Germinal center (tissue), 1 donor: ENCODE measurements at regions not wholly inside any gene's neighbourhood (a gene's known extent, or its start where the extent isn't known, plus 50 kb on each side); places are given as distances from the start of the nearest gene placed in this dataset.

Source experiments
- DNase-seq: peaks from one replicate; pipeline ENCODE4 v3.0.0; 2012; ENCODE audit warnings: mixed read lengths, low spot score

GRCh38 chr9:90098408-90098807 lies 493.6 kb downstream of the GADD45G start:
- DNase-seq = no peak

- no peak for DNase-seq
Observed at GRCh38 chr9:90099262-90099963, 494.6 kb downstream of the GADD45G start.

- DNase-seq = no peak
Observed at GRCh38 chr9:90100014-90100413, 495.2 kb downstream of the GADD45G start.

- peak; percentile 91 for DNase-seq
Observed at GRCh38 chr9:90102292-90102901, 497.6 kb downstream of the GADD45G start.

DNA sequence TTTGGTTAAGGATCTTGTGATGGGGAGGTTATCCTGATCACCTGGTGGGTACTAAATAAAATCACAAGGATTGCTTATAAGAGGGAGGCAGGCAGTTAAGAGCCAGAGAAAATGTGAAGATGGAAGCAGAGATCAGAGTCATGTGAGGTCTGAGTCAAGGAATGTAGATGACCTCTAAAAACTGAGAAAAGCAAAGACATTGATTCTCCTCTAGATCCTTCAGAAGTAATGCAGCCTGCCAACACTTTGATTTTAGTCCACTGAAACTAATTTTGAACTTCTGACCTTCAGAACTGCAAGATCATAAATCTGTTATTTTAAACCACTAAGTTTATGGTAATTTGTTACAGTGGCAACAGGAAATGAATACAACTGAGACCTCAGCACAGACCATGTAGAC lies 499.0 kb downstream of the GADD45G start:
- DNase-seq = no peak

DNA sequence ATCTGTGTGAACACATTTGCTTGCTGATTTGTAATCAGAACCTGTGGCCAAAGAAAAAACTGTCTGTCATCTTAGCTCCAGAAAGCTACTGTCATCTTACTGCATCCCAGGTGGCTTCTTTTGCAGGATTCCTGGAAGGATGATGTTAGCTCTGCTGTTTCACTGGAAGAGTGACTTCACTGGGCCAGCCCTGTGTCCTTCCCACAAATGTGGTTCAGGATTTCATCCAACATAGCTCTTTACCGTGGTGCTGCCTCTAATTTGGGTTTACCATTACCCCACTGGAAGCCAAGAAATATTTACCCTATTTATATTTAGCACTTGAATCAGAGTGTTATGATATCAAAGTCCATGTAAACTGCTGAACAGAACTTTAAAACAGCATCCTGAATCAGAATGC lies 501.0 kb downstream of the GADD45G start:
- DNase-seq = no peak

DNA sequence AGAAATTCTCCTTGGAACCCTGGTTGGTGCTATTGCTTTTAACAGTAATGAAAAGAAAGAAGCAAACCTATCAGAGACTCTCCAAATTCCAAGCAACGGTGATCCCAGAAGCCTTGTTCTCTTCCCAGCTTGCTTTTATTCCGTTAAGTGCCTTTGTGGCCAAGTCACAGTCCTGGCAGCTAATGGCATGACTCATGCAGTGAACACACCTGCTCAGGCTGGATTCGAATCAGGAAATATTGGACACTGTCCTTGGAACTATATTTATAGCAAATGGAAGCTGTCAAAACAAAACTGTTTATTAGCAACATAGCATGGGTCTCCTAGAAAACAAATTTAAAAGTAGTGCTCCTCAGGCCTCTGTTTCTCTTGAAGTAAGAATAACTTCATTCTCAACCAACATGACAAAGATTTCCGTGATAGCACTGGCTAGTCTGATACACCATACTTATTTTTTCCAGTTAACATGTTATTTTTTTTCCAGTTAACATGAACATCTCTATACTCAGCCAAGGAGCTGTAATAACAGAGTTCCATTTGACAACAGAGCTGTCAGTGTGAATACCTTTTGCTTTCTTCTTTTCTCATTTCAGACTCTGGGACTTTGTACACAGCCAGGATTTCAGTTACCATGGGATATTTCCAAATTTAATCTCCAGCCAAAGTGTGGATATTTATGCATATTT lies 502.4 kb downstream of the GADD45G start:
- no peak for DNase-seq

DNA sequence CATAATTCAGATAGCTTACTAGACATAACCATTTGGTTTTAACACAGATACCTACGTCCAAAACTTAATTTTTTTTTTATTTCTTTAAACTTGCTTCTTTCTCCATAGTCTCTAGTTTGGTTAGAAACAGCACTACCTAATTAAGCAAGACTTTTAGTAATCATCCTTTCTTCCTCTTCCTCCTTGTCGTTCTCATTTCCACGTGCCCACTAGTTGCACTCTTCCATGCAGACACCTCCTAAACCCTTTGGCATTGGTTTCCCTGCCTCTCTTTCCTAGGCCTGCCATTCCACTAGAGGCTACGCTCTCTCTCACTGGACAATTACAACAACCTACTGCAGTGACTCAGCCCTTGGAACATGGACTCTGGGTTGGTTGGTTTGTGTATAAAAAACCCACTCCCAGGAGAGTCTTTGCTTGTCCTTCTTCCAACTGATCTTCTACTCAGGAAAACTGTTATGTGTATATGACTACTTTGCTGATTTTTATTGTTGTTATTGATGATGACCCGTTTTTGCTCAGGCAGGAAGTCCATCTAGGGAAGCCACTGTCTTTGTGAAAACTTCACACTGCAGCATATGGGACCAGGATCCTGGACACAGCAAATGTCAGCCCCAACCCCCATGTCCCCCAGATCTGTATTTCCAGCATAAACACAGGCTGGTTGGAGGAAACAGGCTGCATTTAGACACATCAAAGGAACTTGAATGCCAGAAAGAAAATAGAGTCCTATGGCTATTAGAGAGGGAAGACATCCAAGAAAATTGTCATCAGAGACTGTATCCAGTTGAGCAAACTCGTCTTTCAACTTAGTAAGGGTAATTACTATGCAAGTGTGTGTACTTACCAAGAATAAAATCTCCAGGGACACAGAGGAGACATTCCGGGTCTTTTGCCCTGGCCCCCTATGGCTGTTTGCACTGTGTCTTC lies 503.2 kb downstream of the GADD45G start:
- DNase-seq = no peak

- DNase-seq = no peak
Observed at GRCh38 chr9:90112788-90113187, 508.0 kb downstream of the GADD45G start.

DNA sequence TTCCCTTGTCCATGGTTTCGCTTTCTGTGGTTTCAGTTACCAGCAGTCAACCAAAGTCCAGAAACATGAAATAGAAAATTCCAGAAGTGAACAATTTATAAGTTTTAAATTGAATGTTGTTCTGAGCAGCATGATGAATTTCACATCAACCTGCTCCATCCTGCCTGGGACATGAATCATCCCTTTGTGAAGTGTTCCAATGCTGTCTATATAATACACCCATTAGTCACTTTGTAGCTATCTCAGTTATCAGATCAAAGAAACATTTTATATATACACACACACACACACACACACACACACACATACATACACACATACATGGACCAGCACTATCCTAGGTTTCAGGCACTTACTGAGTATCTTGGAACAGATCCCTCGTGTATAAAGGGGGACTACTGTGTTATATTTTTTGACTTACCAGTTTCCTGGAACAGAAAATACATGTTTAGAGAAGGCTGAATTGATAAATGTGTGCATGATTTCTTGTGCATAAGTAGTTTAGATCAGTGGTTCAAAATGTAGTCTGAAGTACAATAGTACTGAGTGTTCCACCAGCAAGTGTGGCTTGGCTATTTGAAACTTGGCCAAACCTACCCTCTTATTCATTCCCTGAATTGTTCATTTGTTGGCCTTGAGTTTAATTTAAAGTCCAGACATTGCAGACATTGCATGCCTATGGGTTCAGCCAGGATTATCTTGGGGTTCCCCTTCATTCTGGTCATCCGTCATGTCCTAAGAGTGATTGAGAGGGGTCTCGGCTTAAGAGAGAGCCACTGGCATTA lies 510.0 kb downstream of the GADD45G start:
- DNase-seq = no peak

DNA sequence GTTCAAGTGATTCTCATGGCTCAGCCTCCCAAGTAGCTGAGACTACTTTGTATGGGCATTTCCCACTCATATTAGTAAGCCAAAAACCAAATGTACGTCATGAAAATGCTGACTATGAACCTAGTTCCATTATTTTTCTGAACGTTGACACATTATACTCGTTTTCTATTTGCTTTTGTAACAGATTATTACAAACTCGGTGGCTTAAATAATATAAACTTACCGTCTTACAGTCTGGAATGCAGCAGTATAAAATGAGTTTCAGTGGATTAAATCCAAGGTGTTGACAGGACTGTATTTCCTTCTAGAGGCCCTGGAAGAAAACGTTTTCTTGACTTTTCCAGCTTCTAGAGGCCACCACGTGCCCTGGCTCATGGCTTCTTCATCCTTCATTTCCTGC lies 517.0 kb downstream of the GADD45G start:
- DNase-seq = no peak

- no peak for DNase-seq
Observed at GRCh38 chr9:90124961-90125360, 517.7 kb downstream of the DIRAS2 start.

GRCh38 chr9:90127923-90128322 lies 514.7 kb downstream of the DIRAS2 start:
- DNase-seq = no peak

- no peak for DNase-seq
Observed at GRCh38 chr9:90128587-90129190, 513.9 kb downstream of the DIRAS2 start.

DNA sequence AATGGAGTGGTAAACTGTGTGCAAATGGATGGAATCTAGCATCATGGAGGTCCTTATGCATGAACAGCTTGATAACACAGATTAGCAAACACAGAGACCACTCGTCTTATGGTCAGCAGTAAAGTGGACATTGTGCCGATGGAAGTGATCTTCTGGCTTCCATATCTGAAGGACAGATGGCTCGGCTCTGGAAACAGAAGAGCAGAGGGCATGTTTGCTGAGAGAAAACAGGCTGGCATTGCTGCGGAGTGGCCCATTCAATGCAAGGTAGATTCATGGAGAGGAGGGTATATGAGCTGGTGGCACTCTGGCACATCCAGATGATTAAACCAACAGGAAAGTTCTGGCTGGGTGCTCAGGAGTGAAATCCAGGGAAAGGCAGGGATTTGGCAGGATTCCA lies 513.2 kb downstream of the DIRAS2 start:
- no peak for DNase-seq

DNA sequence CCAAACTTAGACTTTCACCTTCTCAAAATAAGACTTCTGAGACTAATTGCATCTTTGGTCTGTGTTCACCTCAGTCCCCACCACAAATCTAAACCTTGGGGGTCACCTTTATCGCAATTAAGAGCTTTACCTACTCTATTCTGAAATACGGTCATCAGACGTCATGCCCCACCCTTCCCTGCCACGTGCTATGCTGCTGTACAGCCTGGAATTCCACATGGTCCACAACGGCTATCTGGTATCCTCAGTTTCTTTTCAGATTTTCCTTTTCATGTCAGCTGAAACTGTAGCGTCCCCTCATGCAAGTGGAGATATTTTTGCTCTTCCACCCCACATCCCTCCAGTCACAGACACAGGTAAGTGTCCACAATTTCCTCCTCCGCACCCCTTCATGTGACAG lies 511.1 kb downstream of the DIRAS2 start:
- no peak for DNase-seq

DNA sequence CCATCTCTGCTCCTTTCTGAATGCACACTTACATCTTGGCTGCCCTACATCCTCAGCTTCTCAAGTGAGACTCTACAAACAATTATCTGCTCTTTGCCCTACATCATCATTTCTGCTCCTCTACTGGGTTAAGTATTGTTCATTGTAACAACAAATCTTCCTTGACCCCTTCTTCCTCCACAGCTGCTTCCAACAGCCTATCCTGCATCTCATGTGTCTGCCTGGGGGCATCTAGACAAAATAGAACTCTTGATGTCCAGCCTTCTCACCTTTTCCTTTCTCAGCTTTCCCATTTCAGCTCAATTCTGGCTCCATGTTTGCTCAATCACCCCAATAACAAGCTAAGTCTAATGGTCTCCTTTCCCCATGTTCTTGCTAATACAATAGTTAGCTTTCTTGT lies 509.8 kb downstream of the DIRAS2 start:
- no peak for DNase-seq

DNA sequence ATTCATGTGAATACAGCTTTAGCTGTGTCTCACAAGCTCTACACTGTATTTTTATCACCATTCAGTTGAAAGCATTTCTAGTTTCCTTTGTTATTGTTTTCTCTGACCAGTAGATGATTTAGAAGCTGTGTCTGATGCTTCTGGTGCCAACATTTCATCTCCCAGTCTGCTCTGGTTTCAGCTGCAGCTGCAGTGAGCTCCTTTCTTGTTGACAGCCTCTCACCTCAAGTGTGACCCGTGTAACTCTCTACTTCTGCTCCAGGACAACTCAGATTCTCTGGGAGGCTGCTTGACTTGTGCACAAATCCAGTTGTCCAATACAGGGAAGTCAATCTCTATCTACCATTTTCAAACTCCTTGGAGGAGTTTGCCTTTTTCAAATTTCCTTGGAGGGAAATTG lies 504.8 kb downstream of the DIRAS2 start:
- DNase-seq = no peak

DNA sequence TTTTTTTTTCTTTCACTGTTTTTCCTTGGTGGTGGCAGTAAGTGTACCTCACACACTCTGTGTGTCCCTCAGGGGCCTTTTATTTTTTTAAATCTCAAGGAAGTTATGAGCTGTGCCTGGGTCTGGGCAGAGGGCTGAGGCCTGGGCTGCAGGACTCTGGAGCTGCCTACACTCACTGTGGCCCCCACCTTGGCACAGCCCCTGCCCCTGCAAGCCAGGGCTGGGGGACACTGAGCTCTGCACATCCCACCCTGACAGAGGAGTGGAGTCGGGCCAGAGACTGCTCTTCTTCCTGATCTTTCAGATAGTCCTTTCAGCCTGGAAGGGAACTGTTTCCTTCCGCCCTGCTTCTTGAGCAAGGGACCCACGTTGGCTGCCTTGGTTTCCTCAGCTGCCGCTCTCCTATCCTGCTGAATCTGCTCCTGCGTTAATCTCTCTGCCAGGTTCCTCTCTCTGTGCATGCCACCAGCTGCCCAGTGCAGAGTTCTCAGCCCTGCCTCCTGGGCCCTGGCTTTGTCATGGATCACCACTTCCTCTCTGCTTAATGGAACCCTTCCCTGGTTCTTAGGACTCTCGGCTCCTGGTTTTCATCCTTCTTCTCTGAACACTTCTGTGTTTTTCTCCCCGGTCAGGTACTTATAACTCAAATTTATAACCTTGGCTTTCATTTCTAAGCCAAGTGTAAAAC lies 502.3 kb downstream of the DIRAS2 start:
- no peak for DNase-seq

DNA sequence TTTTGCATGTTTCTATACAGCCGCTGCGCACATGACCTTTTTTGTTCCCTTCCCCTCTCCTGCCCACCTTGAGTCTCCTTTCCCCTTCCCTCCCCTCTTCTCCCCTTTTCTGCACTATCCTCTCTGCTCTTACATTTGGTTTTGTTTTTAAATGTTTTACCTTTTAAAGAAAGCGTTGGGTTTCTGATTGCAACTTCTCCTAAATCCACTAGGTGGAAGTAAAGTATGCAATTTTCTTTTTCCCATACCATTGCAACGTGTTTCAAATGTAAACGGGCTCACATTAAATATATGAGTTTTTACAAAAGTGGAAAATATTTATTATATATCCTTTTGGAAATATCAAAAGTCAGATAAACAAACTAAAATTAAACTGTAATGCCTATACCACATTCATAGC lies 500.9 kb downstream of the DIRAS2 start:
- DNase-seq = peak; percentile 16

DNA sequence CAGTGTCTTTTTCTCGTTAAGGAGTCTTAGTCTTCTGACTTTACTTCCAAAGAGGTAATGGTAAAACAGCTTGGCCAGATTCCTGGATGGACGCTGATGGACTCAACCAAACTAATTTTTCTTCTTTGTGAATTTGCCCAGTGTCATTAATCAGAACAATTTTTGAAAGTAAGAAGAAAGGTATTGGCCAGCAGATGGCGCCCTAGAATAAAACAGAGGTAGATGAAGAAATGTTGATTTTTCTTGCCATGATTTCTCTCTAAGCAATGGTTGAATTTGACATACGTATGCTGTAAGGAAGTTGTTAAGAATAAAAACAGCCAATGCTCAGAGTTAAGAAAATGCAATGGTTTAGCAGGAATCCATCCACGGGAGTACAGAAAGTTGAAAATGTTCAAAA lies 500.0 kb downstream of the DIRAS2 start:
- peak; percentile 15 for DNase-seq
